ENCODE measurements at regions not wholly inside any gene's neighbourhood (a gene's known extent, or its start where the extent isn't known, plus 50 kb on each side); places are given as distances from the start of the nearest gene placed in this dataset.

GRCh38 chr9:2962471-2963172 lies 118.7 kb upstream of the PUM3 start:
- Histone ChIP-seq H3K27ac (ENCODE audit: insufficient read depth, low read length) (no peak overlapping the region), H3K4me3 (replicated peaks in 1 of 4; ENCODE audit: control extremely low read depth in 1 of 4, insufficient read depth in 1 of 4, low read depth in 3 of 4, low read length in 4 of 4) (no peak overlapping the region), H4K20me1 (ENCODE audit: control insufficient read depth, extremely low read depth, insufficient read depth, low read length) (no peaks in the 10 kb centered on the region), H3K36me3 (ENCODE audit: control insufficient read depth, insufficient read depth, low read length) (no peaks in the 10 kb centered on the region), H3K27me3 (ENCODE audit: control insufficient read depth, insufficient read depth, low read length) (no peaks in the 10 kb centered on the region), H2AFZ (ENCODE audit: low read length) (no peak overlapping the region), H3K9ac (ENCODE audit: insufficient read depth, low read length) (no peak overlapping the region), H3K4me2 (ENCODE audit: extremely low read depth, insufficient read depth, low read length) (no peak overlapping the region), H3K79me2 (ENCODE audit: control insufficient read depth, insufficient read depth, low read length) (no peaks in the 10 kb centered on the region), H3K9me3 (ENCODE audit: control insufficient read depth, insufficient read depth, low read depth, low read length) (no peaks in the 10 kb centered on the region), H3K4me1 (ENCODE audit: control insufficient read depth, extremely low read depth, insufficient read depth, low read length) (no peaks in the 10 kb centered on the region)
- DNase-seq (ENCODE audit: low read depth in 2 of 2): no peak
- no peak for TF ChIP-seq EZH2 (IDR thresholded peaks at IDR 0.05; ENCODE audit: low read length, missing control alignments)
- TF ChIP-seq, protein P1, sequence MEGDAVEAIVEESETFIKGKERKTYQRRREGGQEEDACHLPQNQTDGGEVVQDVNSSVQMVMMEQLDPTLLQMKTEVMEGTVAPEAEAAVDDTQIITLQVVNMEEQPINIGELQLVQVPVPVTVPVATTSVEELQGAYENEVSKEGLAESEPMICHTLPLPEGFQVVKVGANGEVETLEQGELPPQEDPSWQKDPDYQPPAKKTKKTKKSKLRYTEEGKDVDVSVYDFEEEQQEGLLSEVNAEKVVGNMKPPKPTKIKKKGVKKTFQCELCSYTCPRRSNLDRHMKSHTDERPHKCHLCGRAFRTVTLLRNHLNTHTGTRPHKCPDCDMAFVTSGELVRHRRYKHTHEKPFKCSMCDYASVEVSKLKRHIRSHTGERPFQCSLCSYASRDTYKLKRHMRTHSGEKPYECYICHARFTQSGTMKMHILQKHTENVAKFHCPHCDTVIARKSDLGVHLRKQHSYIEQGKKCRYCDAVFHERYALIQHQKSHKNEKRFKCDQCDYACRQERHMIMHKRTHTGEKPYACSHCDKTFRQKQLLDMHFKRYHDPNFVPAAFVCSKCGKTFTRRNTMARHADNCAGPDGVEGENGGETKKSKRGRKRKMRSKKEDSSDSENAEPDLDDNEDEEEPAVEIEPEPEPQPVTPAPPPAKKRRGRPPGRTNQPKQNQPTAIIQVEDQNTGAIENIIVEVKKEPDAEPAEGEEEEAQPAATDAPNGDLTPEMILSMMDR (conservative IDR thresholded peaks at IDR 0.05 in 1 of 2, IDR thresholded peaks at IDR 0.05 in 1 of 2; ENCODE audit: low read depth in 1 of 2, low read length in 2 of 2): no peak

DNA sequence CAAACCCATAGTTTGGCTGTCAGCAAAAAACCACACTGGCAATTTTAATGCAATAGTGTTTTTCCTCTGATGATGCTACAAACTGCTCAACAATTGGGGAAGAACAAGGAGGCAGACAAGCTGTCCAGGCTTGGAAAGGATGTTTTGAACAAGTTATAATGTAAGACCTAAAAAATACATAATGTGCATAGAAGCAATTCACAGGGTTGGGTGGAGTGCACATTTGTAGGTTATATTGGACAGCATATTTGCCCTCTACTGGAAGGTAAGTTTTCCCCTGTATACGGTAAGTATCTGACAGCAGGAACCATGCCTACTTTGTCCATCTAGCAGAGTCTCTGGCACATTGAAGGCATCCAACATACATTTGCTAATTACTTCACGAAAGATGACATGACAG lies 114.3 kb upstream of the PUM3 start:
- Histone ChIP-seq H3K27ac (ENCODE audit: insufficient read depth, low read length) (no peak overlapping the region), H3K4me1 (ENCODE audit: control insufficient read depth, extremely low read depth, insufficient read depth, low read length) (no peaks in the 10 kb centered on the region), H3K4me3 (replicated peaks in 1 of 4; ENCODE audit: control extremely low read depth in 1 of 4, insufficient read depth in 1 of 4, low read depth in 3 of 4, low read length in 4 of 4) (no peak overlapping the region), H3K9me3 (ENCODE audit: control insufficient read depth, insufficient read depth, low read depth, low read length) (no peaks in the 10 kb centered on the region), H4K20me1 (ENCODE audit: control insufficient read depth, extremely low read depth, insufficient read depth, low read length) (no peaks in the 10 kb centered on the region), H3K79me2 (ENCODE audit: control insufficient read depth, insufficient read depth, low read length) (no peaks in the 10 kb centered on the region), H3K9ac (ENCODE audit: insufficient read depth, low read length) (no peak overlapping the region), H3K27me3 (ENCODE audit: control insufficient read depth, insufficient read depth, low read length) (no peaks in the 10 kb centered on the region), H3K36me3 (ENCODE audit: control insufficient read depth, insufficient read depth, low read length) (no peaks in the 10 kb centered on the region), H2AFZ (ENCODE audit: low read length) (no peak overlapping the region), H3K4me2 (ENCODE audit: extremely low read depth, insufficient read depth, low read length) (no peak overlapping the region)
- no peak for DNase-seq (ENCODE audit: low read depth in 2 of 2)
- TF ChIP-seq, protein P1 (conservative IDR thresholded peaks at IDR 0.05 in 1 of 2, IDR thresholded peaks at IDR 0.05 in 1 of 2; ENCODE audit: low read depth in 1 of 2, low read length in 2 of 2): no peak
- no peak for TF ChIP-seq EZH2 (IDR thresholded peaks at IDR 0.05; ENCODE audit: low read length, missing control alignments)

GRCh38 chr9:2957656-2958200 lies 113.8 kb upstream of the PUM3 start:
- no peaks in the 10 kb centered on the region for H3K36me3 ChIP-seq (ENCODE audit: control insufficient read depth, insufficient read depth, low read length)

More at GRCh38 chr9:2957656-2958200, 113.8 kb upstream of the PUM3 start:
- H3K27ac ChIP-seq (ENCODE audit: insufficient read depth, low read length): no peak overlapping the region
- no peak for TF ChIP-seq EZH2 (IDR thresholded peaks at IDR 0.05; ENCODE audit: low read length, missing control alignments)
- TF ChIP-seq, protein P1 (conservative IDR thresholded peaks at IDR 0.05 in 1 of 2, IDR thresholded peaks at IDR 0.05 in 1 of 2; ENCODE audit: low read depth in 1 of 2, low read length in 2 of 2): no peak
- no peak overlapping the region for H3K4me2 ChIP-seq (ENCODE audit: extremely low read depth, insufficient read depth, low read length)
- no peak overlapping the region for H2AFZ ChIP-seq (ENCODE audit: low read length)
- H3K79me2 ChIP-seq (ENCODE audit: control insufficient read depth, insufficient read depth, low read length): no peaks in the 10 kb centered on the region
- no peak overlapping the region for H3K9ac ChIP-seq (ENCODE audit: insufficient read depth, low read length)
- H3K4me1 ChIP-seq (ENCODE audit: control insufficient read depth, extremely low read depth, insufficient read depth, low read length): no peaks in the 10 kb centered on the region
- no peaks in the 10 kb centered on the region for H3K27me3 ChIP-seq (ENCODE audit: control insufficient read depth, insufficient read depth, low read length)
- no peaks in the 10 kb centered on the region for H4K20me1 ChIP-seq (ENCODE audit: control insufficient read depth, extremely low read depth, insufficient read depth, low read length)
- no peak for DNase-seq (ENCODE audit: low read depth in 2 of 2)
- H3K4me3 ChIP-seq (replicated peaks in 1 of 4; ENCODE audit: control extremely low read depth in 1 of 4, insufficient read depth in 1 of 4, low read depth in 3 of 4, low read length in 4 of 4): no peak overlapping the region
- H3K9me3 ChIP-seq (ENCODE audit: control insufficient read depth, insufficient read depth, low read depth, low read length): no peaks in the 10 kb centered on the region
